Right kidney (tissue), 1 donor: ENCODE measurements at regions not wholly inside any gene's neighbourhood (a gene's known extent, or its start where the extent isn't known, plus 50 kb on each side); places are given as distances from the start of the nearest gene placed in this dataset.

Experiments used
- DNase-seq: peaks from one replicate; pipeline ENCODE4 v3.0.0-alpha.2; 2016

DNA sequence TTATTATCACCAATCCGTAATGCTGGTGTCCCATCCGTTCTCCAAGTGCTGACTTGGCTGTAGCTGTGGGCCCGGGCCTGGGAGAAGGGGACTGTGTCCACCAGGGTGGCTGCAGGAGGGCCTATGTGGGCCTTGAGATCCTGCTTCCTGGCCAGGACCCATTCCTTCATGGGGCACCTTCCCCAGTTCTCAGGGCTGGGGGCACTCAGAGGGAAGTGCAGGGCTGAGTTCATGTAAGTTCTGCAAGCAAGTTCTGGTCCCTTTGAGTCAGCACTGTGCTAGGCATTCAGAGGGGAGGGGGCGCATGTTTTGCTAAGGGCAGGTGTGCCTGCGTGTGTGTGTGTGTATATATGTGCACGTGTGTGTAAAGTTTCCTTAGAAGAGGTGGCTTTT is 94.0 kb downstream of the GLI2 start:
- DNase-seq: no peak

DNA sequence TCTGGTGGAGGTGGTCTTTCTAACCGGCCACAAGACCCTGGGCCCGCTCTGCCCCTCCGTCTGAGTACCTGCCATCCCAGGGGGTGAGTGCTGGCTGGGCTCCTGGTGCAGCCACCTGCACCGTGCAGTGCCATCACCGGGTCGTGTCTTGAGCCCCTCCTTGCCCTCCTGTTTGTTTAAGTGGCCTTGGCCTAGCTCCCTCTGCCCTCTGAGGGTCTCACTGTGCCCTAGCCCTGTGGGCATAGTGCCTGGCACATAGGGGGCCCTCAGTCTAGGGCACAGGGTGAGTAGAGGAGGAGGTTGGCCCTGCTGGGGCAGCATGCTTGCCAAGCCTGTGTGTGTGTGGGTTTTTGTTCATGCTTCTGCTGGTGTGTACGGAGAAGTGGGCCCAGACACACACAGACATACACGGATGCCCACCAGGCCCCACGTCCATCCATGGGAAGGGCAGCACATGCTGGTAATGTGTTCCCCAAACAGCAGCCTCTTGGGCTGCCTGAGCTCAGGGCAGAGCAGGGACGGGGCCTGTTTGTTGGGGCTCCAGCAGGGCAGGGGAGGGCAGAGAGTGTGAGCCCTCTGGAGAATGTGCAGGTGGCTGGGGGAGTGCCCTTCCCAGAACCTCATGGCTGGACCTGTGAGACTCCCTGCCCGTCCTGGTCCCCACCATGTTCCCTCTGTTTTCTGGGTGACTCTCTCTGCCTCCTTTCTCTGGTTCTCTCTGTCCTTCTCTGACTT is 94.6 kb downstream of the GLI2 start:
- DNase-seq: no peak

DNA sequence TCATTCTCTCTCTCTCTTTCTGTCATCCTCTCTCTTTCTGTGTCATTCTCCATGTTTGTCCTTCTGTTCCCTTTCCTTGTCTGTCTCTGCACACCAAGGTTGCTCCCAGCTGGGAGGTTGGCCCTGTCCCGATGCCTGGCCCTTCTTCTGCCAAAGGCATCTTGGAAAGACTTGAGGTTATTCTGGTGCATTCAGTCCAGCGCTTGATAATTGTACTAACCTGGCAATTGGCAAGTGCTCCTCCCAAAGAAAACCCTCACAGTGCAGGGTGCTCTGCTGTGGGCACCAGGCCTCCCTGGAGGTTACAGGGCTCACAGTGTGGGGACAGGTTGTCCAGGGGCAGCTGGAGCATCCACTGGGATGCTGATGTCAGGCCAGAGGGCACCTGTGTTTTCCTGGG is 95.4 kb downstream of the GLI2 start:
- no peak for DNase-seq

- DNase-seq: no peak
Observed at GRCh38 chr2:120831891-120832290, 96.2 kb downstream of the GLI2 start.

DNA sequence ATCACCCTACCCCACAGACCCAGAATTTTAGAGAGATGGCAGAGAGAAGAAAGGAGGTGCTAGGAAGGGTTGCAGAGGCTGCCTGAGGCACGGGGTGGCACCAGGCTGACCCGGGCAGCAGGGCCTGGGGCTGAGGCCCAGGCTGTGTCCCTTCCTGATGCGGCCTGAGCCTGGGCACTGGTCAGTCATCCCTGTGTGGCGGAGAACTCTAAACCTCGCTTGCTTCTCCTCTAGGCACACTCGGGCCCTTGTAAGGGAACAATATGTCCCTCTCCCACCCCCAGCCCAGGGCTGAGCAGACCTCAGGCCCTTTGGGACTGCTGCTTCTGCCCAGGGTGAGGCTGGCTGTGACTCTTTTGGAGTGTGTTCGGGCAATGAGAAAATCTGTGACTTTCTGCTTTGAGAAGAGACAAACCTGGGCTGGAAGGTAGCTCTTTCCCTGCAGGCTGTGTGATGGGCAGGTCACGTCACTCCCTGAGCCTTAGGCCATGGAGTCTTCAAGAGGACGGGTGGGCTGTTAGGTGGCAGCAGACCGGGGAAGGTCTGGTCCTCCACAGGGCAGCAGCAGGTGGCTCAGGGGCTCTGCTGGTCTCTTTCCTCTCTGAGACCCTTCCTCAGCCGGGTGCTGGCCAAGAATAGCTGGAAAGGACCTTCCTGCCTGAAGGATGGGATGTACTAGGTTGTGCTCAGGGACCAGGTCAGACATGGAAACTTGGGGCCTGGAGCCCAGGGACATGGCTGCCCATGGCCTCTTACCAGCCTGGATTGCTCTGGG is 96.8 kb downstream of the GLI2 start:
- DNase-seq: no peak

DNA sequence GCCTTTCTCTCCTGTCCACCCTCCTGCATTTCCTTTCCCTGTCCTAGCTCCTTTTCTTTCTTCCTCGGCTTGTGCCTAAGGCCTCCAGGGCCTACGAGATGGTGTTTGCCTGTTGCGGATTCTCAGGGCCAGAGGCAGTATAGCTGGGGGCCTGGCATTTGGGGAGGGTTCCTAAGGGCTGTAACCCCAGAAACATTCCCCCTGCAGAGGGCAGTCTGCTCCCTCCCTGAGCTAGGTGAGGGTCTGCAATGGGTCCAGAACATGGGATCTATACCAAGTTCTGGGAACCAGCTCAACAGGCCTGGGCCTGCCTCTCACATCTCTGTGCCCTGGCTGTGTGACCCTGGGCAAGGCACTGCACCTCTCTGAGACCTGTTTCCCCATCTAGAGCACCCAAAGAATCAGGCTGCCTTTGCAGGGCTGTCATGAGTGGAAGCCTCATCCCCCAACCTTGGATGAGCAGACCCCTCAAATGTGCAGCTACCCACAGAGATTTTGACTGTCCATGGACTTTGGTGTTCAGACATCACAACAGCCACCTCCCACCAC is 97.5 kb downstream of the GLI2 start:
- DNase-seq: no peak

DNA sequence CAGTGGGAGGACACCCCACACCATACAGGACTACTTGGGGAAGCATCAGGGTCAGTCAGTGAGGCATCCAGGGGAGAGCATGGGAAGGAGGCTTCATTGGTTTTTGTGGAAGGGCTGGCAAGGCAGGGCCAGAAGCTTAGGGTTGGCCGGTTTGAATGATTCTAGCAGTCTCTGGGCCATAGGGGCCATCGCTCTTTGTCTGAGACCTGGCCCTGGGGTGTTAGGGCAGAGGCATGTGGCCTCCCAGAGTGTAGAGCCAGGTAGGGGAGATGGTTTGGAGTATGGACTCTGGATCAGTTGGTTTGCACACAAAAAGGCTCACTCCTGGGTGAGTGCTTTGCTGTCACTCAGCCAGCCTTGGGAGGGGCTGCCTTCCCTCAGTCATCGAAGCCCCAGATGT is 98.5 kb downstream of the GLI2 start:
- no peak for DNase-seq

- no peak for DNase-seq
Observed at GRCh38 chr2:120836281-120836680, 100.6 kb downstream of the GLI2 start.

GRCh38 chr2:120840795-120841487 is 105.3 kb downstream of the GLI2 start:
- DNase-seq: no peak

DNA sequence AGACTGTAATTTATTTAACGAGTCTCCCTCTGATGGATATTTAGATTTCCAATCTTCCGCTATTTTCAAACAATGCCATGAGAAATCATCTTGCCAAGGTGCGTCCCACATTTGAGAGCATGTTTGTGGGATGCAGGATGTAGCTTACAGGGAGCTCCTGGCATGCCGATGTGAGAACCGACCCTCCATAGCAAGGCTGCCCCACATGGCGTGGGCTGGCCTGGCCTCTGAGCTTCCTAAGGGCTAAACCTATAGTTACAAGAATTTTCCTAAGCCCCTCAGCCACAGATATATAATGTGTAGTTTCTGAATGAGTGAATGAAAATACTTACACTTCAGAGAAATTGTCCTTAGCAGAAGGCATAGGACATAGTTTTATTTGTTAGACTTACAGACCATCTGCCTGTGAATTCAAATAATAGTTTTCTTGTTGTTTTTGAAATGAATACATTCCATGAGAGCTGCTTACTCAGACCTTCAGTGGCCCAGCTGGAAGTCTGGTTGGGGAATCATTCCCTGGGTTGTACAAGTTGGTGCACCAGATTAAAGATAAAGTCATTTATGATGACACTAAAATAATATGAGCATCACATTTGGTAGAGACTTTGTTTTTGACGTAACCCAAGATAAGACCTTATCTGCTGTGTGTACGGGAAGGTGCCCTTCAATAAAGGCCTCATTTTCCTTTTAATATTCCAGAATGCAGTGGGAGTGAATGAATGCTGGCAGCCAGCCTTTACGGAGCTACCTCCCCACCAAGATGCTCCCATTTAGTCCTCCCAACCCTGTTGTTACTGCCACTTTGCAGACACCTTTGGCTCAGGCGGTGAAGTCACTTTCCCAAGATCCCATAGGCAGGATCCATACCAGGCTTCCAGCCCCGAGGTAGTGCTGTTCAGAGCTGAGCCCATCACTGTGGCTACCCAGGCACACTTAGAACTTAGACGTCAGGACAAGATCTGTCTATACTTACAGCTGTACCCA is 107.1 kb downstream of the GLI2 start:
- no peak for DNase-seq

GRCh38 chr2:120844070-120844738 is 108.5 kb downstream of the GLI2 start:
- no peak for DNase-seq

DNA sequence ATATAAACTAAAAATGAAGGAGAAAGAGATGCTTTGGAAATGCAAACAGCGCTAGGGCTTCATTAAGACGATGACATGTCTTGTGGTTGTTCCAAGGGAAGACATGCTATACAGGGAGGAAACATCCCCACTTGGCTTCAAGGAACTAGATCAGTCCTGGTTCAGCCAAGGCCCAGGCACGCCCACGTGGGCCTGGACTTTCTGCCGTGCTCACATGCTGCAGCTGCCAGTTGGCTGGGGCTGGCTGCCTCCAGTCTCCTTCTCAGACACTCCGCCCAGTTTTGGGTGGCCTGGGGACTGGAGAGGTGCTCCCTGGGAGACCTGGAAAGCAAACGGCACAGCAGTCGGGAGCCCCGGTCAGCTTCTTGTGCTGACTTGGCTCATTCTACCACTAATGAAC is 109.6 kb downstream of the GLI2 start:
- DNase-seq: no peak

- no peak for DNase-seq
Observed at GRCh38 chr2:120846406-120847095, 110.9 kb downstream of the GLI2 start.

- DNase-seq: peak; percentile 70
Observed at GRCh38 chr2:120847700-120848321, 112.1 kb downstream of the GLI2 start.

DNA sequence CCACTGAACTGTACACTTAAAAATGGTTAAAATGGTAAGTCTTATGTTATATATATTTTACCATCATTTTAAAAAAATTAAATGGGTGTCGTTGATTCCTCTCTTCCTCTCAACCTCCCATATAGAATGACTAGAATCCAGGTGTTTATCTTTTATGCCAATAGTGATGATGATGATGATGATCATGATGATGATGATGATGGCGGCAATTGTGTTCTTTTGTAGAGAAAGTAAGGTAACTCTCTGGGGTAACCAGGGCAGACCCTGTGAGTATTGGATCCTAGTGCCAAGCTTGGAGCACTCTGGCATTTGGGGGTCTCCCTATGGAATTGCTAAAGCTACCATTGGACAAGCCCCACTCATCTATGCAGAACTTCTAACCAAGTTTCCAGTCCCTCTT is 113.6 kb downstream of the GLI2 start:
- DNase-seq: no peak

GRCh38 chr2:120850551-120850950 is 114.9 kb downstream of the GLI2 start:
- no peak for DNase-seq

- DNase-seq: no peak
Observed at GRCh38 chr2:120851116-120851773, 115.6 kb downstream of the GLI2 start.

DNA sequence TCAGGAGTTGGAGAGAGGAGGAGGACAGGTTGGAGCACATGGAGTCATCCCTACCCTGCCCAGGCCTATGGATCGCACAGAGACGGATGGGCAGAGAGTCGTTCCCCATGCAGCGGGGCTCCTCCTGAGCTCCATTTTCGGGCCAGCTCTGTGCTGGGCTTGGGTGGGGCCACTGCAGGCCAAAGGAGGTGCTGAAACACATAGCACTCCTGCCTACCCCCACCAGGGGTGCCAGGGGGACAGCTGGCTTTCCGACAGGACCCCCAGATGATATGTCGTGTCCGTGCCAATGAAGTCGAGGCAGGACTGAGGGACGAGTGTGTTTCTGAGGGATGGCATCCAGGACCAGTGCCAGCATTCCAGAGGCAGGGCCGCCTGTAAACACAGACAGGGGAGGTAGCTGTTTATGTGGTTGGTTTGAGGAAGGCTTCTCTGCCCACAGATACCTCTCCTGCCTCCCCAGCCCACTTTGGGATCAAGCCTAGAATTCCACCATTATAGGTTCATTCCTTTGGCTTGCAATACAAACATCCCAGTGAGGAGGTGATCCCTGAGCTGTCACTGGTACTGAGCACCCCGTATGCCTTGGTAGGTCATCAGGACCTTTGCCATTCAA is 116.6 kb downstream of the GLI2 start:
- DNase-seq: no peak
